ENCODE measurements at regions not wholly inside any gene's neighbourhood (a gene's known extent, or its start where the extent isn't known, plus 50 kb on each side); places are given as distances from the start of the nearest gene placed in this dataset.
A peak's percentile ranks its signal among the peaks of the same experiment; 100 is the strongest.
"Not testable (repeated sequence)": the region's sequence is repeated elsewhere in the genome, so short reads cannot be mapped to it uniquely, and the experiment has no call there.

DNA sequence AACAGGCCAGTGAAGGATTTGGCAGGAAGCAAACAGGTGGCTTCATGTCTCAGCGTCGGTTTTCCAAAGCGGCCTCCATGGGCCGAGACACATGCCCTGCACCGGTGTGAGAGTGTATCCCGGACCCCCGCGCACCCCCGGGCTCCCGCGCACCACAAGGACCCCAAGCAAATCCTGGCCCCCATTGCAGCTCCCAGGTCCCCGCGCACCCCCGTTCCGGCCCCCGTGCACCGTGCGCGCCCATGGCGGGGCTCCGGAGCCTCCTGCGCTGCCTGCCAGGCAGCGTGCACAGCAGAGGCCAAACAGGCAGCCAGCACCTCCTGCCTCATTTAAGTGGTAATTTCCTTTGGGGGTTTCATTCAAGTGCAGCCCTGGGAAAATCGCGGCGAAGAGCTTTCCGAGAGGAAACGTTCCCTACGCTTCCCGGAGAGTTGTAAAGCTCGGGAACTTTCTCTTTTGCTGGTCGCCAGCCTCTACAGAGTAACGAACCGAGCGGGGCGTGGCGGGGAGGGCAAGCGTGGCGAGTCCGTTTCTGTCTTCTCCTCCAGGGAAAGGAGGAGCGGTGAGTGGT is 145.5 kb upstream of the SLC24A2 start:
- DNase-seq, result peak; percentile 46

DNA sequence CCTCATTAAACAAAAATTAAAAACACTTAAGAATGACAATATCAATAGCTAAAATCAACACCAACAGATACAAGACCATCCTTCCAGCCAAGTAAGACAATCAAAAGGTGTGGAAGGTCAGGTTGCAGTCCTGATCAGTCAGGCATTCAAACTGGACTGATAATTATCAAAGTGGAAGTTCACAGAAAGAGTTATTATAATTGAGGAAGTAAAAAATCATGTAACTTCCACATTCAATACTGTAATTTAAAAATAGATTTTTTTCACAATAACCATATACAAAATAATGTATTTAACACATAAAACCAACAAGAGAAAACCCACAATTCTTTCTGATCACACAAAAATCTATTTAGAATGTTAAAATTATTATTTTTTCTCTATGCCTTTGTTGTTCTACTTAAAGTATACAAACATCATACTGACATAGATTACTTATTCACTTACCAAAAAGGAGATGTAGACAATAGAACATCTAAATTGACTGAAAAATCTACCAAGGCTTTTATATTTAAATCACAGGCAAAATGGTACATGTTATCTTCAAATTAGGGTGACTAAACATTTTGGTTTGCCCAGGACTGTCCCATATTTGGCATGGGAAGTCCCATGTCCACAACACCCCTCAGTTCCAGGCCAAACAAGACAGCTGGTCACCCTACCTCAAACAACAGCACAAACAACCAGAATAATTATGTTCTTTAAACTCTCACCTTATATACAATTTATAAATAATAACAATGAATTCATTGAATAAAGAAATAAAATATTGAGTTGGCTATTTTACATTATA is 142.5 kb upstream of the SLC24A2 start:
- no peak for DNase-seq

DNA sequence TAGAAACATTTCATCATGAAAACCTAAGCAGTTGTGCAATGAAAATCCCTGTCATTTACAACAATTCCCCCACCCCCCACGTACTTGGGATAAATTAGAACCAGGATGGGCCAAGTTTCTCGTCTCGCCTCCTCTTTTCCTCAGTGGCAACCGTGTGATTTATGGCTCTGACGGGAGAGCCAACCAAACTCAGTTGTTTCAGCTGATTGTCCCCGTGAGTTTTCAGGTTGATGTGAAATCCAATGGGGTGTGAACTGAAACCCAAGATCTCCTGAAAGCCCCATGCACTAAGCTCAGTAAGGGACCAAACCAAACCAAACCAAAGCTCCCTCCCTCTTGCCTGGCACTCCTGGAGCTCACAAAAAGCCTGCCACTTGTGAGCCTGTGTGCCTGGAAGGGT is 138.7 kb upstream of the SLC24A2 start:
- DNase-seq, result no peak

DNA sequence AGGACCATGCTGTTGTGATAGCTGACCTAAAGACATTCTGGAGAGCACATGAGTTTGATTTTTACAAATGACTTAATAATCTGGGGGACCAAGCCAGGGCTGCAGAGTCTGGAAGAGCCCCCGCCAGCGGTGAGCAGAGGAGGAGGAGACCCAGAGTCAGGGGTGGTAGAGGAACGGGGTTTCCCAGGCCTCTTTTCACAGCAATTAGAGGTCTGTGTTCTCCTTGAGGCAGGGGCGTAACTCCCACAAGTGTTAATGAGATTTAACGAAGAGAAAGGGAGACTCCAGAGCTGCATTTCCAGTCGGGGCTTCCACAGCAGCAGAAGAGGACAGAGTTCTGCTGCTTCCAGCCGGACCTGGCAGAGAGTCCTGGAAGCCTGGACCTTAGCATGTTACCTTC is 137.9 kb upstream of the SLC24A2 start:
- no peak for DNase-seq

DNA sequence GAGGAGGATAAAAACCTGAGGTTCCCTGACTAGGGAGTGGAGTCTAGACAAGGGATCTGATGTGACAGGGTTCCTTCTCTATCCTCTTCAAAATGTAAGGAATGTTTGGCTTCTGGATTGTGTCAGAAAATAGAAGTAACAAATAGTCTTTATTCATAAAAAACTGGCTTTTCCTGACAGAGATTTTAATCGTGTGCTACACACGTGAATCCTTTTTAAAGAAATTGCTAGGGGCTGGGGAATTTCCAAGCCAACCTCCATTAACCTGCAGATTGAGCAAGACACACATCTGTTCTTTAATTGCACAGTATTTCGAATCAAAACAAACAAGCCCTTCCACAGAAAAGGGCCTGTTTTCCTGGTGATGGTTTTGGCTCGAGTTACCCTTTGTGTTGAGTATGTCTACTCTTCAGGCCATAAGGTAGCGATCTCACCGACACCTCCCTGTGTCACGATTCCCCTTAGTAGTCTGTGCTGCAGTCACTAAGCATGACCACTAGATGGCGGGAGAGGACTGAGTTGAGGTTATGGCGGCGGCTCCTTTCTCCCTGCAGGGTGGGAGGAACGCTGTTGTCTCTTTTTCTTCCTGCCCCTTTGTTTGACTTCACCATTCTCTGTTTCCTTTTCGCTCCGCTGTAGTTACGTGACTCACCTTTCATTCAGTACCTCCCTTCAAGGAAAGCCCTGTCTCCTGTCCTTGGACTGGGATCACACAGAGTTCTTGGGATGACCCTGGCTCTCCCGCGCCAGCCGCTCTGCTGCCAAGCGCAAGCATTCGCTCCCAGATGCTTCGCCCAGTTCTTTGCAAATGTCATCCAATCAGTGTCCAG is 137.1 kb upstream of the SLC24A2 start:
- peak; percentile 74 for DNase-seq

DNA sequence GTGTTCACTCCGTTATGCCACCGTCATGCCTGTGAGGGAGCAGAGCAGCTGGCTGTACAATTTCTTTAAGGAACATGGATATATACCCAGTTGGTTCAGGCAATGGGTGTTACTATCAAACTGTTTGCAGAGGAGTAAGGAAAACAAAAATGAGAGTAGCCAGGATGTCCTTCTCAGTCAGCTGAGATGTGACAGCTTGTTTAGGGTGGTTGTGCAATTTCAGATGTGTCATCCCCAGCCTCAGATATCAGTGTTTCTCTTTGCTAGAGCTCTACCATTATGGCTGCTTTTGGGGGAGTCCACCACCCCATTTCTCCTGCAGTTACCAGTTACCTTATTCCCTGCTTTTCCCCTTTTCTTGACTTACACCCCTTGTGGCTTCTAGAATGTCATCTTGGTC is 135.2 kb upstream of the SLC24A2 start:
- DNase-seq, result no peak

DNA sequence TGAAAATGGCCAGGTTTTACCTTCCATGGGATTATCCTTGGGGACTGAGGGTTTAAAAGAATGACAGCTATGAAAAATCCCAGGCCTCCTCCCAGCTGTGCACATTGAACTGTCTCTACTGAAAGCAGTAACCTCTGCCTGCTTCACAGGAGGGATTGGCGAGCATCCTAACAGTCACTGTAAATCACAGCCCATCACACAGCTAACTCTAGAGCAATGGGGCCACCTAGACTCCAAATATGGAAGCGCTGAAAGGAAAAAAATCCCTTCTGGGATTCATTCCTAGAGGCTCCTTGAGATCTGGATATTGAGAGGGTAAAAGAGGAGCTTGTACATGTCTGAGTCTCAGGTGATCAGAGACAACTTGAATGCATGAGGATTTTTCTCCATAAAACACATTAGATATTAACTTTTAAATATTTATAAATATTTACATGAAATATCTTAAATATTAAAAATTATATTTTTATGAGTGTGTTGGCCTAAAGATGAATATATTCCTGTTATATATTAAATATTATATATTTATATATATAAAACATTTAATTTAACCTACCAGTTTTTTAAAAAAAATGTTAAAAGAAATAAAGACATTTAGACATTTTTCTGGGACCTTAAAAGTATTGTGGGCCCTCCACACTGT is 133.8 kb upstream of the SLC24A2 start:
- peak; percentile 73 for DNase-seq

DNA sequence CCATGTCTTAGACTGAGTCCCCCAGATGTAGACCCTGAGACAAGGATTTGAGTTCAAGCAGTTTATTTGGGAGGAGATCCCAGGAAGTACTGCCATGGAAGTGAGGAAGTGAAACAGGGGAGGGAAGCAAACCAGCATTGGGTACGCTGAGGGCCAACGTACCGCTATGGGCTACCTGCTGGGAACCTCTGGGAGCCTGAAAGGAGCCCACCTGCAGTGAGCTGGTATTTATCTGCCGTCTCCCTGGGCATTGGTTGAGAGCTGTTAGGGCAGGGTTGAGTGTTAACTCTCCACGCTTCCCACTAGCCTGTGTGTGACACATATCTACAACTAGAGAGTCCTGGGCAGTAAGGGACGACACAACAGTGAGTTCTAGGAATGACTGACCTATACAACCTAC is 131.6 kb upstream of the SLC24A2 start:
- DNase-seq, result no peak

DNA sequence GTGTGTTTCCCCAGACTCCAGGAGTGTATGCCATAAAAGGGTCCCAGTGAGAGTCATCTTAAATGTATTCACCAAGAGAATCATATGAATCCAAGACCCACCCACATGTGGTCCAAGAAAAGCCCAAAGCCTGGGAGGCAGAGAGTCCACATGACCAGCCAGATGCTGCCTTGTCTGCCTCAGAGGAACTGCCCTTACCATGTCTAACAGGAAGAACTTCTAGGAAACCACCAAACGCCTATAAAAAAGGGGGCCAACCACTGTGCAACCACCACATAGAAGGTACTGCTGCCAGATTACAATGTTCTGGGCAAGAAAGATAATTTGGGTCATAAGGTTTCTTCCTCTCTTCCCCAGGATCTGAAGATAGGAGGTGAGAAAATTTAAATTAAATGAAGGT is 129.8 kb upstream of the SLC24A2 start:
- no peak for DNase-seq

DNA sequence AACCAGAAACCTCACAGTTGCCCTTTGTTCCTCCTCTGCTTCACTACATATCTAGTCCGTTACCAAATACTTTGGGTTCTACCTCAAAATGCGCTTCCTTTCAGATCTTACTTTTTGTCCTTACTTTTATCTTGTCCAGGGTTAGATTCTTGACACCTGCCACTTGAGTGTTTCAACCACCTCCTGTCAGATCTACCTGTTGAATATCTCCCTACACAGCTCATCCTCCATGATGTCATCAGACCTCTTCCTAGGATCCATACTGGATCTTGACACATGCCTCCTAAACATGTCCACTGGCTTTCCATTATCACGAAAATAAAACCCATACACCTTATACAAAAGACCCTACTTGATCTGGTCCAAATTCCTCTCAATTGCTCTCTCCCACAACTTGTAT is 125.2 kb upstream of the SLC24A2 start:
- no peak for DNase-seq

DNA sequence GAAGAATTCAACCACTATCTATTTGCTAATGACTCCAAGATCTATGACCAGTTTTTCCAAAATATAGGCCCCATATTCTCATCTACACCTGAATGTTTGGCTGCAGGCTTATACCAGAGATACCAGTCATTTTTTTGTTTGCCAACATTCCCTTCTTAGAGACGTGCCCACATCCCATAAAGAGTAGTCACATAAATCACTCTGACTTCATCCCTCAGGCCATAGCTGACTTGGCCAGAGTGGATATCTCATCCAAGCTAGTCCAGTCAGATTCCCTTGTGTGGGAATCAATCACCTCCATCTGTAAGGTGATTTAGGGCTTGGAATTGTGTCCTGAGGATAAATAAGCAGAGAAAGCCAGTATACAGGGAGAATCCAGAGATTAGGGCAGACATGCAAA is 124.3 kb upstream of the SLC24A2 start:
- no peak for DNase-seq

DNA sequence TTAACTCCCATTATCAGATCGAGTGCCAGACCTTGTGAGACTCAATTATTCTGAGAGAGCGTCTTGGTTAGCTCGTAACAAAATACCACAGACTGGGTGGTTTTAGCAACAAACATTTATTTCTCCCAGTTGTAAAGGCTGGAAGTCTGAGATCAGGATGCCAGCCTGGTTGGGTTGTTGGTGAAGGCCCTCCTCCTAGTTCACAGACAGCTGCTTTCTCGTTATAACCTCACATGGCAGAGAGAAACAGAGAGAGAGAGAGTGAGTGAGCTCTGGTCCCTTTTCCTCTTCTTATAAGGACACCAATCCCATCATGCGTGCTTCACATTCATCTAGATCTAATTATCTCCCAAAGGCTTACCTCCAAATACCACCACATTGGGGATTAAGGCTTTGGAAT is 114.2 kb upstream of the SLC24A2 start:
- DNase-seq, result no peak

DNA sequence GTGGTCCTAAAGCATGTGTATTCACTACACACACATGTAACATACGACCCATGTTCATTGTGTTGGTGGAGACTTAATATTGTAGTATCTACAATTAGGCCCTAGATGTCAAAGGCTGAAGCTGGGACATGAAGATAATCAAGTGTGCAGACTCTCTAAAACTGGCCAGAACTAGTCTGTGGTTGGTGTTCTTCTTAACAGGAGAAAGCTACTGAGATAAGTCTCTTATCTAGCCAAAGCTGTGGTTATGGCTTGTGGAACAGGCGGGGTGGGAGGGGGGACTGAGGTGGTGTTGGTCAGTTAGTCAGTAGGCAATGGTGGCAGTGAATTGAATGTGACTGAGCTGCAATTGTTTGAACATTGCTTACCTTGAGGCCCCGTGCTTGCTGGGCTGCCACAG is 112.7 kb upstream of the SLC24A2 start:
- DNase-seq, result no peak

DNA sequence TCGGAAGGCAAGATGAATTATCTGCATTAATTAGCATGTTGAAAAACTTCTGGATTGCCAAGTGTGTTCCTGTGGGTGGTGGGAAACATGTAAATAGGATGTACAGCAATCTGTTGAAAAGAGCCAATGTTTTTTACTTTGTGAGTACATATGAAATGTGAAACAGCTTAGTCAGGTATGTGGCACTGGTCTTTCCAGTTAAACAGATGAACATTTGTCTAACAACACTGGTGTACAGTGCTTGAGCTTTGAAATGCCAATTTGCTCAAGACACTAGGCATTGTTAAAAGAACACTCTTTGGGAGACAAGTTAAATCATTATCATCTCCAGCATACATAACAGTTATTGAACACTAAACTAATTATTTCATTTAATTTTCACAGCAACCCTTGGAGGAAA is 107.3 kb upstream of the SLC24A2 start:
- DNase-seq, result no peak

DNA sequence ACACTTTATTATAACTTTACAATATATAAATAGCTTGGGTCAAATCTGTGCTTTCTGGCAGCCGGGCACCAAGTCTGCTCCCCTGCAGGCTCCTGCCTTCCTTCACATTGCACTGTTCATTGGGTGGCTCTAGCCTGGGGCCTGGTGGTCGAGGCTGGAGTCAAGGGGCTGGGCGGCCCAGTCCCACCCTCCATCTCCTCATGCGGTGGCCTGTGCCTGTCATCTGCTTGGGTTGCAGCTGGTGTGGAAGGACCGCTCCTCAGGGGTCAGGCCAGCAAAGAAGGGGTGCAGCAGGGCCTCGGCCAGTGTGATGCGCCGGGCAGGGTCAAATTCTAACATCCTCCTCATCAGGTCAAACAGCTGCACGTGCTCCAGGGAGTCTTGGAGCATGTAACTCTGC is 106.7 kb upstream of the SLC24A2 start:
- DNase-seq, result not testable (repeated sequence)

DNA sequence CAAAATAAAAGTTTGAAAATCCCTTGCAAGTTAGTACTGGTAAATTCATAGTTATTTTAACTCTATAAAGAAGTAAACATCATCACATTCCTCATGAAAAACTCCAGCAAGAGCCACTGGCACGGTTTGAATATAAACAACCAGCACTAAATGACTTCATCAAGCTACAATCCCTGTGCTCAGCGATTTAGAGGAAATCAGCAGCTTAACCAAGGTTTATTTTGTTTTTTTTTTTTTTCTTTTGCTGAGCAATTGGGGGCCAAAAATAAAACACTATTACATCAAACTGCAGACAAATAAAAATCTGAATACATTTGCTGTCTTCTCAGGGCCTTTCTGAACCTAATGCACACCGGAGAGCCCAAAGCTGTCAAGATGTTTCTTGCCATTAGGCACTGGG is 106.2 kb upstream of the SLC24A2 start:
- DNase-seq, result peak; percentile 14

DNA sequence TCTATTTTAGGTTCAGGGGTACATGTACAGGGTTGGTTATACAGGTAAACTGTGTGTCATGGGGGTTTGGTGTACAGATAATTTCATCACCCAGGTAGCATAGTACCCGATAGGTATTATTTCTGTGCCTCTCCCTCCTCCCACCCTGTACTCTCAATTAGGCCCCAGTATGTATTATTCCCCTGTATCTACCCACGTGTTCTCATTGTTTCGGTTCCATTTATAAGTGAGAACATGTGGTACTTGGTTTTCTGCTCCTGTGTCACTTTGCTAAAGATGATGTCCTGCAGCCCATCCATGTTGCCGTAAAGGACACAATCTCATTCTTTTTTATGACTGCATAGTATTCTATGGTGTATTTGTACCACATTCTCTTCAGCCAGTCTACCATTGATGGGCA is 96.8 kb upstream of the SLC24A2 start:
- DNase-seq, result no peak

DNA sequence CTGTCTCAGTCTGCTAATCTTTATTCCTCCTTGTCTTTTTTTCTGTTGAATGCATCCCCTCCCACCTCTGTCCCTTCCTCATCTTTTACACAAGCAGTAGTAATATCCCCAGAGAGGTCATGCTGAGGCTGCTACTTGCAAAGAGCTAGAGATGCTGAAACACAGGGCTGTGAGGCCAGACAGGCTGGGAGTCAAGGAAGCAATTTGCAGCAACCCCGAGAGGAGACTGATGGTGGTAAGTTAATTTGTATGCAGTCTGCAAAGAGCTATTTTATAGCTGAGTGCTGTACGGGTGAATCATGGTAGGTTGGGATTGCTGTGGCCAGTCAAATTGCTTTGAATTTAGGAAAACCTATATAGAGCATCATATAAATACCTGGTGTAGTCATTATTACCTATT is 90.2 kb upstream of the SLC24A2 start:
- DNase-seq, result no peak

DNA sequence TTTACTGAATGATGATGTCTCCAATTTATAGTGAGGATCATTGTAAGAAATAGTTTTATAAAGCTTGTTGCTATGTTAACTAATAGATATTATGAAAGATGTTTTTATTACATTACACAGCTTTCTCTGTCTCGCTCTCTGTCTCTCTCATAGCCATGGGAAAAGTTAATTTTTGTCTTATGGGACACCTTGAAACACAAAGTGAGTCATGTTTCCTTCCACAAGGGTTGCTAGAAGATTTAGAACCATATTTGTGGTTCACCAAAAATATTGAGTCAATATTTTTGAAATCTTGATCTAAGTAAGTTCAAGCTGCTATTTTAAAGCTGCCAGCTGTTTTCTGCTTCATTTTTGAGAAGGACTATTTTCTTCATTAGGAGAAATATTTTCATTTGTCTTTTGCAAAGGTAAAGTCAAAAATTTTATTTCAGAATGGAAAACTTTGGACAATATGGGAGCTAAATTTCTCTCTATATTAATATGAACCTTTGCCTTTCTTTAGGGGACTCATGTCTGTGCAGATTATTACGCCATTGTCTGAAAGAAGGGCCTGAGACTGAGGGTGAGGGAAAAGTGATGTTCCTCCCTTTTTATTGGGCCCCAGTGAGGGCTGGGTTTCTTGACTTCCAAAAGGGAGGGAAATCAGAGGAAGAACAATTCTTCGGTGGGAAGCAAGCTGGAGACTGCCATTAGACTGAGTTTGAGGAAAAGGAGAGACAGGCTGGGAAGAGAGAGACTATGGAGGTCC is 87.9 kb upstream of the SLC24A2 start:
- peak; percentile 77 for DNase-seq

DNA sequence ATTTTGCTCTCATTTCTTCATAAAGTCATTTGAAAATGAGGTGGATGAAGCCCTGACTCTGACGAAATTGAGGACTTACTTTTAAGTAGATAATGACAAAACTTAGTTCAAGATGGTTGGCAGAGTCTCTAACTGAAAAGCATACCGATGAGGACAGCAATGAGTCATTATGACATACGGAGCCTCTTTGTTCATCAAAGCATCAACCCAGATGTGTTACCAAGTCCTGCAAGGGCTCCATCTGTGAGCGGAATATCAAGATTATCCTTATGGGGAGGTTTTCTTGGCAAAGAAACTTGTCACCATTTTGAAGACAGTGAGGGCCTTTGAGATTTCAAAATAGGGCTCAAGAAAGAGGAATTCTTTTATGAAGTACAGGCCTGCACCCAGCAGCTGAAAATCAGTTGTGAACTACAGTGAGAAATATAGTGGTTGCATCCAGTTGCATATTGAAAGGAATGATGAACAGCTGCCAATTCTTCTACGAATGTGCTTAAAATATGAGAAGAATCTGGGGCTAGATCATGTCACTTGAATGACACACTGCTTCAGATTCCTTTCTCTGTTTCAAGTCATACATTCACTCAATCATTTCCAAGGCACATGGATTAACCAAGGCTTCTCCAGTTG is 86.6 kb upstream of the SLC24A2 start:
- DNase-seq, result peak; percentile 84

DNA sequence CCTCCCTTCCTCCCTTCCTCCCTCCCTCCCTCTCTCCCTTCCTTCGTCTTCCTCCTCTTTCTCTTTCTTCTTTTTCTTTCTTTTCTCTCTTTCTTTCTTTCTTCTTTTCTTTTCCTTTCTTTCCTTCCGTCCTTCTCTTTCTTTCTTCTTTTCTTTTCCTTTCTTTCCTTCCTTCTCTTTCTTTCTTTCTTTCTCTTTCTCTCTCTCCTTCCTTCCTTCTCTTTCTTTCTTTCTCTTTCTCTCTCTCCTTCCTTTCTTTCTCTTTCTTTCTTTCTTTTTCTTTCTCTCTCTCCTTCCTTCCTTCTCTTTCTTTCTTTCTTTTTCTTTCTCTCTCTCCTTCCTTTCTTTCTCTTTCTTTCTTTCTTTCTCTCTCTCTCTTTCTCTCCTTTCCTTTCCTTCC is 84.4 kb upstream of the SLC24A2 start:
- DNase-seq, result not testable (repeated sequence)

DNA sequence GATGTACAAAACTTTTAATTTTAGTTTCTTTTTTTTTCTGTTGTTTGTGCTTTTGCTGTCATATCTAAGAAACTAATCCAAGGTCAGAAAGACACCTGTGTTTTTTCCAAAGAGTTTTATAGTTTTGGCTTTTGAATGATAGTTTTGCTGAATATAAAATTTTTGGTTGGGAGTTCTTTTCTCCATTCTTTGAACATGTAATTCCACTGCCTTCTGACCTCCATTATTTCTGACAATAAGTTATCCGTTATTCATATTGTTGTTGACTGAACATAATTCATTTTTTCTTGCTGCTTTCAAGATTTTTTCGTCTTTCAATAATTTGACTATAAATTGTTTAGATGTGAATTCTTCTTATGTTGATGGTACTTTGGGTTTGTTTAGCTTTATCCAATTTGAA is 82.2 kb upstream of the SLC24A2 start:
- DNase-seq, result no peak

Data from fibroblast of skin of scalp (primary cell).